ENCODE measurements at regions not wholly inside any gene's neighbourhood (a gene's known extent, or its start where the extent isn't known, plus 50 kb on each side); places are given as distances from the start of the nearest gene placed in this dataset.
A peak's percentile ranks its signal among the peaks of the same experiment; 100 is the strongest.
"Not testable (repeated sequence)": the region's sequence is repeated elsewhere in the genome, so short reads cannot be mapped to it uniquely, and the experiment has no call there.

DNA sequence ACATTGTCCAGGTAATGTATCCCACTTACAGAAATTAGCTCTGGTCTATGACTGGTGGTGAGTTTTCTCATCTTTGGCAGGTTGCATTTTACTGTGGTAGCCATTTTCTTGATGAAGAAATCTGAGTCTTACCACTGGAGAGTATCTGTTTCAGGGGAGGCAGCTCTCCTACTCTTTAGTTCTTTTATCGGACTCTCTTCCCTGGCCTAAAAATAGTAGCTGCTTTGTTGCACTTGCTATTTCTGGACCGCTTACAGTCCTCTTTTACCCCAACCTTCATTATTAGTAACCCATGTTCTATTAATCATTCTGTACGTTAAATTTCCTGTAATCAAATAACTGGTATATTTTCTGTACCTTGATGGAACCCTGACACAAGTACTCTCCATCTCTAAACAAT is 720.8 kb downstream of the PLA2G4A start:
- DNase-seq (ENCODE audit: low read depth), result no peak
- in situ Hi-C loops (cut with HindIII; ENCODE audit: low pct_unique_long_range_greater_than_20kb, low sequenced_read_pairs), result no loop called here

DNA sequence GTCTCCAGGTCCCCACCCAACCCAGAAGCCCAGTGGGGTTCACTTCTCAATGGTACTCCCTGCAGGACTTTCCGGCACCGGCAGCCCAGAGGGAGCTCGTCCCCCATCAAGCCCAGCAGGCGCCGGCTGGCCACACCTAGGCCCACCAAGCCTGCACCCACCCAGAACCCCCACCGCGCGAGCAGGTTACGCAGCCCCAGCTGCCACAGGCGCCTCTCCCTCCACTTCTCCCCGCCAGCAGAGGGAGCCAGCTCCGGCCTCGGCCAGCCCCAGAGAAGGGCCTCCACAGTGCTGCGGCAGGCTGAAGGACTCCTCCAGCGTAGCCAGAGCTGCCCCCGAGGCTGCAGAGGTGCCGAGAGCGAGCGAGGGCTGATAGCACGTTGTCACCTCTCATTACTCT is 722.3 kb downstream of the PLA2G4A start:
- DNase-seq (ENCODE audit: low read depth), result no peak
- in situ Hi-C loops (cut with HindIII; ENCODE audit: low pct_unique_long_range_greater_than_20kb, low sequenced_read_pairs), result no loop called here

DNA sequence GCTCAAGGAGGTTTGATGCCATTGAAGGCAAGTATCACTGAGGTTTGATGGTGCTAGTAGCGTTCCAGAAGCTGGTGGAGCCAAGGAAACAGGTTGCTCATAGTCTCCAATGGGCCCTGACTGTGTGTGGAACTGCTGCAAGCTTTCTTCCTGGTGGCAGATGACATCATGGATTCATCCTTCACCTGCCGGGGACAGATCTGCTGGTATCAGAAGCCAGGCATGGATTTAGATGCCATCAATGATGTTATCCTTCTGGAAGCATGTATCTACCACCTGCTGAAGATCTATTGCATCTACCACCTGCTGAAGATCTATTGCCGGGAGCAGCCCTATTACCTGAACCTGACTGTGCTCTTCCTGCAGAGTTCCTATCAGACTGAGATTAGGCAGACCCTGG is 734.4 kb downstream of the PLA2G4A start:
- DNase-seq (ENCODE audit: low read depth), result no peak
- in situ Hi-C loops (cut with HindIII; ENCODE audit: low pct_unique_long_range_greater_than_20kb, low sequenced_read_pairs), result no loop called here

DNA sequence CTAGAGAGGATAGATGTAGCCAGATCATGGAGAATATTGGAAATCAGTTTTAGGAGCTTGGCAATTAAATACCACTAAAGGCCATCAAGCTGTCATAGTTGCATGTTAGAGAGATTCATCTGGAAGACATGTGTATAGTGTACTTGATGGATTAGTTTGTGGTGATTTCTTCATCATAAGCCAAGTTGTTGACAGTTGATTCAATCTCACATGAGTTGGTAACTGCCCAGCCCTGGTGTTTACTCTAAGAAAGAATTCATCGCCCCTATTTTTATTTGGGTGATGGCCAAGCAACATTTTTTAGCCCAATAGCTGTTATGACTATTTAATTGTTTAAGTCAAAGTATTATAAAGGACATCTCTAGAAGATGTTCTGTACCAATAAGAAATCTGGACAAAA is 737.6 kb downstream of the PLA2G4A start:
- DNase-seq (ENCODE audit: low read depth), result no peak
- in situ Hi-C loops (cut with HindIII; ENCODE audit: low pct_unique_long_range_greater_than_20kb, low sequenced_read_pairs), result no loop called here

DNA sequence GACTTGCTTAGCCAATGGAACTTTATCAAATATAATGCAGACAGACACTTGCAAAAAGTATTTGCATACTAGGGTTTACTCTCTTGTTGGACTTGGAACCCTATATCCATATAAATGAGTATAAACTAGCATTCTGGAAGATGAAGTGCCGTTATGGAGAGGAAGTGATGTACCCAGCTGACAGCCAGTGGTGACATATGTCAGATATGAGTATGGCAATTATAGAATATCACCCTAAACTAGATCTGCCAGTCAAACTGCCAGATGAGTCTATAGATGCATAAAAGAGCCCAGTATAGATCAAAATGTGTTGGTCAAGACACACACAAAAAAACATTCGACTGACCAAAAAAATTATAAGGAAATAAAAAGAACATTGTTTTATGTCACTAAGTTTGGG is 739.3 kb downstream of the PLA2G4A start:
- in situ Hi-C loops (cut with HindIII; ENCODE audit: low pct_unique_long_range_greater_than_20kb, low sequenced_read_pairs), result no loop called here
- no peak for DNase-seq (ENCODE audit: low read depth)

DNA sequence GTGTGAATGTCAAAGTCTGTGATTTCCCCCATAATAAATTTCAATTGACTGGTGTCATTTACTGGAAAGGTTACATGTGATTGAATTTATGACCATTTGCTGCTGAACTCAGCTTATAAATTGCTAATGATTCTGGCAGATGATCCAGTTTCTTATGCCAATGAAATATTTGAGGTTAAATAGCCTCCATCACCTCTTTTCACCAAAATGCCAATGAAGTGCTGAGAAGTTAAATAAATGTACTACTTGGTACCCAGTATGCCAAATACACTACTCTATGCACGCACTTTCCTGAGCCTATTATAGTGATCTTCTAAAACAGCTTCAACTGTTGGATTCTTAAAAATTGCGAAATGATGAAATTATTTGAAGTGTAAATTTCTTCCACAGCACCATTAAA is 741.4 kb downstream of the PLA2G4A start:
- no peak for DNase-seq (ENCODE audit: low read depth)
- in situ Hi-C loops (cut with HindIII; ENCODE audit: low pct_unique_long_range_greater_than_20kb, low sequenced_read_pairs), result no loop called here

DNA sequence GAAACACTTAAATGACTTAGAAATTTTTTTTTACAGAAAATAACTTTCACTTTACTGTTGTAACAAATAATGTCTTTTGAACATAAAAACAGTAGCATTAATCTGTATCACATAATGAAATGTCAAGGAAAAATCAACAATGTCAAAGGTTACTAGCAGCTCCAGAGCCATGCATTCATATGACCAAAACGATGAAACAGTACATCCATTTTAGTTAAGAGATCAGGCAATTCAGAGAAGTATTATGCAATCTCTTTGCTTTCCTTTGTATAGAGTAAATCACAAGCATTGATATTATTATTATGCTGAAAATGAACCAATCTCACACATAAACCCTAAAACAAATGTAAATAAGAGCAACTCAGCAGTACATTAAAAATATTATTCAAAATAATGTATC is 748.9 kb downstream of the PLA2G4A start:
- in situ Hi-C loops (cut with HindIII; ENCODE audit: low pct_unique_long_range_greater_than_20kb, low sequenced_read_pairs), result no loop called here
- no peak for DNase-seq (ENCODE audit: low read depth)

DNA sequence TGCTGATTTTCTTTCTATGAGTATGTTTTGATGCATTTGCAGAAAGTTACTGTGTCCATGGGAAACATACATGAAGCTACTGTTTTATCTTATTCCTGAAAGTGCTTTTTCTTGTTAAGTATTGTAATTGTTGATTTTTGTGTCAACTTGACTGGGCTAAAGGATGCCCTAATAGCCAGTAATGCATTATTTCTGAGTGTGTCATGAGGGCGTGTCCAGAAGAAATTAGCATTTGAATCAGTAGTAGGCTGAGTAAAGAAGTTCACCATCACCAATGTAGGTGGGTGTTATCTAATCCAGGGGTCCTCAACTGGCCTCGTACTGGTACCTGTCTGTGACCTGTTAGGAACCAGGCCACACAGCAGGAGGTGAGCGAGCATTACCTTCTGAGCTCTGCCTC is 760.2 kb downstream of the PLA2G4A start:
- DNase-seq (ENCODE audit: low read depth), result no peak
- in situ Hi-C loops (cut with HindIII; ENCODE audit: low pct_unique_long_range_greater_than_20kb, low sequenced_read_pairs), result no loop called here

DNA sequence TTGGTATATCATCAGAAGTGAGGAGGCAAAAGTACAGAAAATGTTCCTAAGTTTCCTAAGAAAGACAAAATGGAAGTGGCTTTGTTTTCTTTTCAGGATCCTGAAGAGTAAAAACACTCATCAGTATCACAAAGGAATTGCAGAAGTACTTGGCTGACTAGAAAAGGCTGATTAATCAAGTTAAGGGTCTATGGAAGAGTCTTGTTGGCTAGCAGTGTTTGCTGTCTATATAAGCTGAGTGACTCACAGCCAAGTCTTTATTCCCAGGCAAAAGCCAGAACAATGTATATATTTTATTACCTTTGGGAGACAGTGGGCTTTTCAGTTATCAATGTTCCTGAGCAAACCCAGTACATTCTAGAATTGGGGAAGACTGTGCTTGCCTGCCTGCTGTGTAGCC is 777.0 kb downstream of the PLA2G4A start:
- no peak for DNase-seq (ENCODE audit: low read depth)
- in situ Hi-C loops (cut with HindIII; ENCODE audit: low pct_unique_long_range_greater_than_20kb, low sequenced_read_pairs), result no loop called here

DNA sequence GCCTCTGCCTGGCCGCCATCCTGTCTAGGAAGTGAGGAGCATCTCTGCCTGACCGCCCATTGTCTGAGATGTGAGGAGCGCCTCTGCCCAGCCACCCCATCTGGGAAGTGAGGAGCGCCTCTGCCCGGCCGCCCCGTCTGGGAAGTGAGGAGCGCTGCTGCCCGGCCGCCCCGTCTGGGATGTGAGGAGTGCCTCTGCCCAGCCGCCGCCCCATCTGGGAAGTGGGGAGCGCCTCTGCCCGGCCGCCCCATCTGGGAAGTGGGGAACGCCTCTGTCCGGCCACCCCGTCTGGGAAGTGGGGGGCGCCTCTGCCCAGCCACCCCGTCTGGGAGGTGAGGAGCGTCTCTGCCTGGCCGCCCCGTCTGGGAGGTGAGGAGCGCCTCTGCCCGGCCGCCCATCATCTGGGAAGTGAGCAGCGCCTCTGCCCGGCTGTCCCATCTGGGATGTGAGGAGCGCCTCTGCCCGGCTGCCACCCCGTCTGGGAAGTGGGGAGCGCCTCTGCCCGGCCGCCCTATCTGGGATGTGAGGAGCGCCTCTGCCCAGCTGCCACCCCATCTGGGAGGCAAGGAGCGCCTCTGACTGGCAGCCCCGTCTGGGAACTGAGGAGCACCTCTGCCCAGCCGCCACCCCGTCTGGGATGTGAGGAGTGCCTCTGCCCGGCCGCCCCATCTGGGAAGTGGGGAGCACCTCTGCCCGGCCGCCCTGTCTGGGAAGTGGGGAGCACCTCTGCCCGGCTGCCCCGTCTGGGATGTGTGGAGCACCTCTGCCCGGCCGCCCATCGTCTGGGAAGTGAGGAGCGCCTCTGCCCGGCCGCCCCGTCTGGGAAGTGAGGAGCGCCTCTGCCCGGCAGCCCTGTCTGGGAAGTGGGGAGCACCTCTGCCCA is 787.3 kb downstream of the PLA2G4A start:
- in situ Hi-C loops (cut with HindIII; ENCODE audit: low pct_unique_long_range_greater_than_20kb, low sequenced_read_pairs); DNase-seq (ENCODE audit: low read depth): not testable (repeated sequence)

DNA sequence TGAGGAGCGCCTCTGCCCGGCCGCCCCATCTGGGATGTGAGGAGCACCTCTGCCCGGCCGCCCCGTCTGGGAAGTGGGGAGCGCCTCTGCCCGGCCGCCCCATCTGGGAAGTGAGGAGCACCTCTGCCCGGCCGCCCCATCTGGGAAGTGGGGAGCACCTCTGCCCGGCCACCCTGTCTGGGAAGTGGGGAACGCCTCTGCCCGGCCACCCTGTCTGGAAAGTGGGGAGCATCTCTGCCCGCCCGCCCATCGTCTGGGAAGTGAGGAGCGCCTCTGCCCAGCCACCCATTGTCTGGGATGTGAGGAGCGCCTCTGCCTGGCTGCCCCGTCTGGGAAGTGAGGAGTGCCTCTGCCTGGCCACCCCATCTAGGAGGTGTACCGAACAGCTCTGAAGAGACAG is 788.1 kb downstream of the PLA2G4A start:
- in situ Hi-C loops (cut with HindIII; ENCODE audit: low pct_unique_long_range_greater_than_20kb, low sequenced_read_pairs); DNase-seq (ENCODE audit: low read depth): not testable (repeated sequence)

DNA sequence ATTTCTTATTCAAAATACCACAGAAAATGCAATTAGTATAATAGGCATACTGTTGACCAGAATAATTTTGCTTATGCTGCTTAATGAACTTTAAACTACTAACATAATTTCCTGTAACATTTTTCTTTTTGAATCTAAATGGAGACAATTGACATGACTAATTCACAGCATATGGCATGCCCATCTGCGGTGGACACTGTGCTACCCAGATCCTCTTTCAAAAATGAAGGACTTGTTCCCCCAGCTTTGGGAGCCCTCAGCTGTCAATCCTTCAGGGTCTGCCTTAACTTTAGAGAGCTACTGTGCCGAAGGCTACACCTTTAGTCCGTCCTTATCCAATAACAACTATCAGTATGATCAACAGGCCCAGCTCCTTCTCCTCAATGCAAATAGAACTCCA is 789.0 kb downstream of the PLA2G4A start:
- in situ Hi-C loops (cut with HindIII; ENCODE audit: low pct_unique_long_range_greater_than_20kb, low sequenced_read_pairs), result no loop called here
- no peak for DNase-seq (ENCODE audit: low read depth)

DNA sequence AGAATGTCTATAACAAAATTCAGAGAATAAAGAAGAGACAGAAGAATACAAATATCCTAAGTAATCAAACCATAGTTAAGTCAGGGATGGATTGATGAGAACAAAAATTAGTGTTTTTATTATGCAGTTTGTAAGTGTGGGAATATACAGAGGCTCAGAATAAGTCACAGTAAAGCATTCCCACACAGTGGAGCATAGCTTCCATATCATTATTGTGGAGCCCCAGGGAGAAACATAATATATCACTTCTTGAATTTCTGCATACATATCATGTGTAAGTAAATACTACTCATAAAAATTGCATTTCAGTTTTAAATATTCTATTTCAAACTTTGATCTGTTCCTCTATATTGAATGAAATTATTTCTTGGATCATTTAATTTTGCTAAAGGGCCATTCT is 790.4 kb downstream of the PLA2G4A start:
- in situ Hi-C loops (cut with HindIII; ENCODE audit: low pct_unique_long_range_greater_than_20kb, low sequenced_read_pairs), result no loop called here
- no peak for DNase-seq (ENCODE audit: low read depth)

DNA sequence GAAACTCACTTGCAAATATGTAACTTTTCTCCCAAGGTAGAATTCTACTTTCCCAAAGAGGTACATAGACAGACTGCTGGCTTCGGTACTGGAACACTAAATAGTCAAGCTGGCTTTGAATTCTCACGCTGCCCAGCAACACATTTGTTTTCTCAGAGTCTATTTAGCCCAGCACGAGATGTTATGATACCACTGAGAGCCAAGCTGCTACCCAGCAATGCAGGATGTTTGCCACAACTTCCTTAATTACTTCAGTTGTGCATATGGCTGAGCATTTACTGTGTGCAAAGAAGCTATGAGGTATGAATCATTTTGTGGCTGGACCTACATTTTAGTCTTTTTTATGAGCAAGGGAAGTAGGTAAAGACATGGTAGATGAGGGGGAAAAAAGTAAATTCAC is 793.2 kb downstream of the PLA2G4A start:
- in situ Hi-C loops (cut with HindIII; ENCODE audit: low pct_unique_long_range_greater_than_20kb, low sequenced_read_pairs), result no loop called here
- DNase-seq (ENCODE audit: low read depth), result no peak

DNA sequence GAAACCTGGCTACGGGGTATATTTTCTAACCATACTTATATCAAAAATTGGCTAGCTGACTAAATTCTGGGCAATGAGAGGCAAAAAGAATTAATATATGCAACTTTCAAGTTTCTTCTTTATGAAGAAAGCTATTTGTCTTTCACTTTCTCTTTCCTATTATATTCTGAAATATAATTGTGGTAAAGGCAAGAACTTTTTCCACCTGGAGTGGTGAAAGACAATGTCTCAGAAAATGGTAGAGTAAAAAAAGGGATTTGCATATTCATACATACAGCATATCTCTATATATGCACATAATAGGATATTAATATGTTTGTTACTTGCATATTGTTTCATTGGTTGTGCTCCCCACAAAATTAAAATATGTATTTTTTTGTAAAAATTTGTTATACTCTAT is 793.8 kb downstream of the PLA2G4A start:
- no peak for DNase-seq (ENCODE audit: low read depth)
- in situ Hi-C loops (cut with HindIII; ENCODE audit: low pct_unique_long_range_greater_than_20kb, low sequenced_read_pairs), result no loop called here

DNA sequence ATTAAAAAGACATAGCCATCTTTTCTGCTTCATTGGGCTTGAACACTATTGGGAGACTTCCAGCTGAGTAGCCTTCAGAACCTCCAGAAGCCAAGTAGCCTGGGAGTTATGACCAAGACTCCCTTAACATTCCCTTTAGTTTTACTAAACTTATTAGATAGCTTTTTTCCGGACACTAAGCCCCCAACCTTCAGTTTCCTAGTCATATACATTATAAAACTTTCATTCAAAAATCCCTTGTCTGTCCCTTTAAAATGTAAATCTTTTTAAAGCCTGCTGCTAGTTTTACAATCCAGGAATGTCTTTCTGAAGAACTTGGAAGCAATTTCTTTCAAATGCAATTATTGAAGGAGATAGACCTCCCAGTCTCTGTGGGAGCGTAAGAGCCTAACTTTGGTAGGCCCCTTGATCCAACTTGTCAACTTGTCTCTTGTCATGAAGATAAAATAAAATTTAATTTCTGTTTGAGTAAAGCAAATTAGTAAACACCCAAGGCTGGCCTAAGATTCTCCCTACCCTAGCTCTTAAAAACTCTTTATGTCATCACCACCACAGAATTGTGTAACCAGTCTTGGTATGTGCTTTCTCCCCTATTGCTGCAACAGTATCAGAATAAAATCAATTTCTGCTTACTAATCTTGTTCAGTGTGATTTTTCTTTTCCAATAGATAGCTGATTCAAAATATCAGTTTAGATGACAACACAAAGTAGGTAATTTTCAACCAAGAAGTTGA is 796.2 kb downstream of the PLA2G4A start:
- no peak for DNase-seq (ENCODE audit: low read depth)
- in situ Hi-C loops (cut with HindIII; ENCODE audit: low pct_unique_long_range_greater_than_20kb, low sequenced_read_pairs), result no loop called here

DNA sequence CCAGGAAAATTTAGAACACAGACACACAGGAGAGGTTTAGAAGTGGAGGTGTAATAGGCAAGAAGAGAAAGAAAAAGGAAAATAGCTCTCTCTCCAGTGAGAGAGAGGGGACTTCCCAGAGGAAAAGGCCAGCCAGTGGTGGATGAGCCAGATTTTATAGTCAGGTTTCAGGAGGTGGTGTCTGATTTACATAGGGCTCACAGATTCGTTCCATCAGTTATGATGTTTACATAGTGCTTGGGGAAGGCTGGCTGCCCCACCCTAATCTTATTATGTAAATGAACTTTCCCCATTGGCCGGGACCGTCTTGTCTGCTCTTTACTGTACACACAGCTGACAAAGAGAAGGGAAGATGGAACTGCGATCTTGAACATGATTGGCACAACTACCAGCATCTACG is 797.3 kb downstream of the PLA2G4A start:
- peak; percentile 73 for DNase-seq (ENCODE audit: low read depth)
- in situ Hi-C loops (cut with HindIII; ENCODE audit: low pct_unique_long_range_greater_than_20kb, low sequenced_read_pairs), result no loop called here

DNA sequence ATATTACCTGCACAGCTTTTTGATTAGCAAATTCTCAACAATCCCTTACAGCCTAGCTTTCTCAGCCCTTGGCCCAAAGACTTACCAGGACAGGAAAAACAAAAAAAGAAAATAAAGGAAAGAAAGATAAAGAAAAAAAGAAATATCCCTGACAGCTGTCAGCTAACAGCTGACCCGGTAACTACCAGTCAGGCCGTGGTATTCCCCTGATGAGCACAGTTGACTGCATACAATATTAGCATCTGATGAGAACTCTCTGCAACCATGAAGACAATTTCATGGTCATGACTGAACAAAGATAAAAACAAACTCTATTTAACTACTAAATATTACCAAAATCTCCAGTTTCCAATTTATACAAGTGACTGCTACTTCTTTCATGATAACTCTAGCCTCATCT is 798.8 kb downstream of the PLA2G4A start:
- in situ Hi-C loops (cut with HindIII; ENCODE audit: low pct_unique_long_range_greater_than_20kb, low sequenced_read_pairs), result no loop called here

DNA sequence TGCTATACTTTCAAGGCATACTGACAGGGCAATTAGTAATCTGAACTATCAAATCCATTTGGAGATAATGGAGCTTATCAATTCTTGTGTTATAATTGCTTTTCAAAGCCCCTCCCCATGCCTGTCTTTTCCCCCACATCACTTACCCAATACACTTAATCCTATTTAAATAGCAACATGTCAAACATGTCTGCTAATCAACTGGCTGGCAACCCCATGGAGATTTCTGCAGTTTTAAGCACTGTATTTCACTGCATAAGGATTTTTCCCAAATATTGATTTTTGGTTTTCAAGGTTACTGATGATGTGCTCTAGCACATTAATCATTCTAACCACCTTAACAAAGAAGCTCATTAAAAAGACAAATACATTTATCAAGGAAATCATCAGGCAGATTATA is 800.3 kb downstream of the PLA2G4A start:
- DNase-seq (ENCODE audit: low read depth), result no peak
- in situ Hi-C loops (cut with HindIII; ENCODE audit: low pct_unique_long_range_greater_than_20kb, low sequenced_read_pairs), result no loop called here

More for the DNA sequence above, 798.8 kb downstream of the PLA2G4A start:
- DNase-seq (ENCODE audit: low read depth), result no peak
